Caco-2 (cell line): ENCODE measurements at regions not wholly inside any gene's neighbourhood (a gene's known extent, or its start where the extent isn't known, plus 50 kb on each side); places are given as distances from the start of the nearest gene placed in this dataset.

Experiments
- BruUV-seq: library from RNA; stranded (reverse); fragments of 400-500 nt; replicated peaks from 2 replicates; lab custom pipeline; 2021; lab: Mats Ljungman, UMichigan
- CTCF ChIA-PET: fragments of 300-600 bp; sonication (Branson Sonifier 250); formaldehyde crosslinking; loops from one replicate; lab custom pipeline; 2022; ENCODE audit warnings: antibody characterized with exemption; lab: Charles Lee
- POLR2A ChIA-PET: fragments of 300-600 bp; sonication (Branson Sonifier 250); formaldehyde crosslinking; loops from one replicate; lab custom pipeline; 2022; ENCODE audit warnings: antibody characterized with exemption; lab: Charles Lee
- DNase-seq, 2 experiments: peaks; one replicate each; pipeline versions ENCODE4 v3.0.0 to v3.0.0-alpha.2; 2020 to 2022
- H3K27me3 ChIP-seq: replicated peaks from 2 replicates; pipeline ENCODE4 v1.6.0; 2011; ENCODE audit warnings: low read length; ENCODE audit not compliant: control insufficient read depth, insufficient read depth
- H3K36me3 ChIP-seq: 2 replicates; pipeline ENCODE4 v1.5.1; 2011; ENCODE audit warnings: low read length; ENCODE audit not compliant: control insufficient read depth, insufficient read depth
- H3K4me1 ChIP-seq: fragments of 250-450 bp; sonication (Bioruptor Pico); 2 replicates; pipeline ENCODE4 v1.5.1; 2020; ENCODE audit warnings: mild to moderate bottlenecking
- H3K4me3 ChIP-seq: 2 replicates; pipeline ENCODE4 v1.5.1; 2011; ENCODE audit warnings: low read depth, mild to moderate bottlenecking, control low read depth, low read length
- H3K9me3 ChIP-seq: fragments of 250-450 bp; sonication (Bioruptor Pico); 2 replicates; pipeline ENCODE4 v1.5.1; 2020; ENCODE audit warnings: mild to moderate bottlenecking, moderate library complexity
- H3K27ac Mint-ChIP-seq: one replicate; pipeline ENCODE4 v1.8.0; 2022; ENCODE audit warnings: mixed read lengths; ENCODE audit not compliant: unreplicated experiment
- H3K27me3 Mint-ChIP-seq: one replicate; pipeline ENCODE4 v1.8.0; 2022; ENCODE audit warnings: mixed read lengths; ENCODE audit not compliant: insufficient read depth, unreplicated experiment
- H3K36me3 Mint-ChIP-seq: one replicate; pipeline ENCODE4 v1.8.0; 2022; ENCODE audit warnings: mild to moderate bottlenecking, mixed read lengths; ENCODE audit not compliant: insufficient read depth, unreplicated experiment
- H3K4me1 Mint-ChIP-seq: one replicate; pipeline ENCODE4 v1.8.0; 2022; ENCODE audit warnings: low read depth, mixed read lengths; ENCODE audit not compliant: unreplicated experiment
- H3K4me3 Mint-ChIP-seq: one replicate; pipeline ENCODE4 v1.8.0; 2022; ENCODE audit warnings: mild to moderate bottlenecking, moderate library complexity, mixed read lengths; ENCODE audit not compliant: unreplicated experiment
- H3K9me3 Mint-ChIP-seq: one replicate; pipeline ENCODE4 v1.8.0; 2022; ENCODE audit warnings: mixed read lengths; ENCODE audit not compliant: unreplicated experiment
- intact Hi-C: fragments of 100-400 bp; cut with micrococcal nuclease; formaldehyde crosslinking; loops from one replicate; pipeline ENCODE4 v1.10.0; 2022; ENCODE audit not compliant: unreplicated experiment
- TF ChIP-seq, protein P1 (sequence below), 2 experiments: fragments of 200-600 bp in 1 of 2; IDR thresholded peaks; 1 replicate in 1 of 2; 2 replicates in 1 of 2; pipeline versions ENCODE4 v1.5.1 to v1.8.0; 2011 to 2022; ENCODE audit warnings: antibody characterized with exemption in 1 of 2, control low read depth in 1 of 2, inconsistent platforms in 1 of 2, low read depth in 1 of 2, low read length in 1 of 2, mild to moderate bottlenecking in 1 of 2, moderate library complexity in 1 of 2; ENCODE audit not compliant: insufficient read depth in 1 of 2, severe bottlenecking in 1 of 2, unreplicated experiment in 1 of 2

DNA sequence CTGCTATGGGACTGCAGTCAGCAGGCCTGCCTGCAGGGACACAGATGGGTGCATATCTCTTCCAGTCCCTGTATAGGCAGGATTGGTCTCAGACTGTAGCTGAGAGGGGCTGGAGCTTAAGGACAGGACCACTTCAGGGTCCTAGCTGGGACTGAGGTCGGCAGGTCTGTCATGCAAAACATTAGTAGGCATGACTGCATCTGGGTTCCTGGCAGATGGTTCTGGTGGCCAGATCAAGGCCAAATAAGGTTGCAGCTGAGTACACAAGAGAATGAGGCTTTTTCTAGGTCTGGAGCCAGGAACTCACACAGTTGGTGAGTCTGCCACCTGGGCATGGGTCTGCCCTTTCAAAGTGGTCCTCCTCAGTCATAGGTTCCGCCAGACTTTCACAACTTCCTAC, 155.8 kb downstream of the TPH2 start:
- TF ChIP-seq, protein P1, sequence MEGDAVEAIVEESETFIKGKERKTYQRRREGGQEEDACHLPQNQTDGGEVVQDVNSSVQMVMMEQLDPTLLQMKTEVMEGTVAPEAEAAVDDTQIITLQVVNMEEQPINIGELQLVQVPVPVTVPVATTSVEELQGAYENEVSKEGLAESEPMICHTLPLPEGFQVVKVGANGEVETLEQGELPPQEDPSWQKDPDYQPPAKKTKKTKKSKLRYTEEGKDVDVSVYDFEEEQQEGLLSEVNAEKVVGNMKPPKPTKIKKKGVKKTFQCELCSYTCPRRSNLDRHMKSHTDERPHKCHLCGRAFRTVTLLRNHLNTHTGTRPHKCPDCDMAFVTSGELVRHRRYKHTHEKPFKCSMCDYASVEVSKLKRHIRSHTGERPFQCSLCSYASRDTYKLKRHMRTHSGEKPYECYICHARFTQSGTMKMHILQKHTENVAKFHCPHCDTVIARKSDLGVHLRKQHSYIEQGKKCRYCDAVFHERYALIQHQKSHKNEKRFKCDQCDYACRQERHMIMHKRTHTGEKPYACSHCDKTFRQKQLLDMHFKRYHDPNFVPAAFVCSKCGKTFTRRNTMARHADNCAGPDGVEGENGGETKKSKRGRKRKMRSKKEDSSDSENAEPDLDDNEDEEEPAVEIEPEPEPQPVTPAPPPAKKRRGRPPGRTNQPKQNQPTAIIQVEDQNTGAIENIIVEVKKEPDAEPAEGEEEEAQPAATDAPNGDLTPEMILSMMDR (IDR thresholded peaks at IDR 0.05; ENCODE audit: insufficient read depth in 1 of 2, low read depth in 1 of 2, low read length in 1 of 2, severe bottlenecking in 1 of 2, unreplicated experiment in 1 of 2) = no peak
- H3K36me3 ChIP-seq = no peaks in the 10 kb centered on the region
- H3K27me3 Mint-ChIP-seq = peaks cover 9% of the 10 kb centered on the region
- H3K4me3 ChIP-seq = no peak overlapping the region
- no peak overlapping the region for H3K4me3 Mint-ChIP-seq
- no TSS peak for BruUV-seq
- no peaks in the 10 kb centered on the region; the same call in none of the 2 replicates for H3K9me3 ChIP-seq
- ChIA-PET CTCF (no interaction called here), POLR2A (no interaction called here)
- no peaks in the 10 kb centered on the region for H3K4me1 ChIP-seq
- H3K9me3 Mint-ChIP-seq = peaks cover 11% of the 10 kb centered on the region
- no peak overlapping the region for H3K27ac Mint-ChIP-seq
- no peaks in the 10 kb centered on the region for H3K27me3 ChIP-seq
- no peaks in the 10 kb centered on the region for H3K4me1 Mint-ChIP-seq
- no peak for DNase-seq
- no peaks in the 10 kb centered on the region for H3K36me3 Mint-ChIP-seq
- intact Hi-C loops = no loop called here

DNA sequence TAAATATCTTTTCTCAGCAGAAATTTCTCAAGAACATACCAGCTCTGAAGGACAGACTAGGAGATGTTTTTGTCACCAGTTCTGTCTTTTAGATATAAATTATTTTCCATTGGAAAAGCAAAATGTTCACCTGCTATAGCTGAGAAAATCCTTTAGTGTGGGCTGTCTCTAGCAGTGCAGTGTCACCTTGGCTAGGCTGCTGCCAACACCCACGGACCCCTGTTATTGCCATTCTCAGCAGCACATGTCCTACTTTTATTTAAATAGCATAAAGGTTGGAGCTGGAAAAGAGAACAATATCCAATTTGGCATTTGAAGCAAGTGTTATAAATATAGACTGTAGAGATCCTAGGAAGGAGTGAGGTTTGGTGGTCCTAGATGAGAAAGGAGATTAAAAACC, 156.4 kb downstream of the TPH2 start:
- POLR2A ChIA-PET = no interaction called here
- H3K4me1 Mint-ChIP-seq = no peaks in the 10 kb centered on the region
- no peaks in the 10 kb centered on the region for H3K4me1 ChIP-seq
- no peaks in the 10 kb centered on the region for H3K36me3 ChIP-seq
- H3K9me3 Mint-ChIP-seq = peaks cover 11% of the 10 kb centered on the region
- H3K4me3 ChIP-seq = no peak overlapping the region
- BruUV-seq = no TSS peak
- no peaks in the 10 kb centered on the region for H3K36me3 Mint-ChIP-seq
- H3K4me3 Mint-ChIP-seq = no peak overlapping the region
- intact Hi-C loops = no loop called here
- peaks cover 9% of the 10 kb centered on the region for H3K27me3 Mint-ChIP-seq
- no peaks in the 10 kb centered on the region for H3K27me3 ChIP-seq
- DNase-seq = no peak
- TF ChIP-seq, protein P1 (IDR thresholded peaks at IDR 0.05; ENCODE audit: insufficient read depth in 1 of 2, low read depth in 1 of 2, low read length in 1 of 2, severe bottlenecking in 1 of 2, unreplicated experiment in 1 of 2) = no peak
- no peak overlapping the region for H3K27ac Mint-ChIP-seq
- no peaks in the 10 kb centered on the region; the same call in none of the 2 replicates for H3K9me3 ChIP-seq
- CTCF ChIA-PET = no interaction called here

DNA sequence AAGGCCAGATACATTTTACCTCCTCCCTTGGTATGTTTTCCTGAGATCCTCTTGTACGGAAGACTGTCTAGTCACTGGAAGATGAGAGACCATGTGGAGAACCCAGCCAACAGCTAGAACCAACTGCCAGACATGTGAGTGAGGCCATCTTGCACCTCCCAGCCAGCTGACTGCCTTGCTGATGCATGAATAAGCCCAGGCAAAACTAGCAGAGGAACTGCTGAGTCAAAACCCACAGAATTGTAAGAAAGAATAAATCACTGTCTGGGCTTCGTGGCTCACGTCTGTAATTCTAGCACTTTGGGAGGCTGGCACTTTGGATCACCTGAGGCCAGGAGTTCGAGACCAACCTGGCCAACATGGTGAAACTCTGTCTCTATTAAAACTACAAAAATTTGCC, 160.0 kb downstream of the TPH2 start:
- H3K4me3 ChIP-seq = no peak overlapping the region
- TF ChIP-seq, protein P1 (IDR thresholded peaks at IDR 0.05; ENCODE audit: insufficient read depth in 1 of 2, low read depth in 1 of 2, low read length in 1 of 2, severe bottlenecking in 1 of 2, unreplicated experiment in 1 of 2) = no peak
- Mint-ChIP-seq H3K9me3 (peaks cover 5% of the 10 kb centered on the region), H3K4me1 (no peaks in the 10 kb centered on the region), H3K27ac (no peak overlapping the region), H3K27me3 (peaks cover 9% of the 10 kb centered on the region), H3K4me3 (no peak overlapping the region), H3K36me3 (no peaks in the 10 kb centered on the region)
- DNase-seq = no peak
- no peaks in the 10 kb centered on the region for H3K27me3 ChIP-seq
- intact Hi-C loops = no loop called here
- BruUV-seq = no TSS peak
- H3K36me3 ChIP-seq = no peaks in the 10 kb centered on the region
- CTCF ChIA-PET = no interaction called here
- H3K9me3 ChIP-seq = no peaks in the 10 kb centered on the region
- no peaks in the 10 kb centered on the region for H3K4me1 ChIP-seq
- POLR2A ChIA-PET = no interaction called here
